ENCODE measurements at regions not wholly inside any gene's neighbourhood (a gene's known extent, or its start where the extent isn't known, plus 50 kb on each side); places are given as distances from the start of the nearest gene placed in this dataset.

- TF ChIP-seq YY1 (IDR thresholded peaks at IDR 0.05; ENCODE audit: insufficient read depth, insufficient read length) = no peak
- TF ChIP-seq ZNF274 (IDR thresholded peaks at IDR 0.05; ENCODE audit: low read depth, low read length) = no peak
- TF ChIP-seq SUZ12 (IDR thresholded peaks at IDR 0.05; ENCODE audit: extremely low read depth, insufficient read depth, insufficient read length) = no peak
Observed at GRCh38 chr14:71487449-71487848, 444.8 kb upstream of the RGS6 start.
